ENCODE measurements at regions not wholly inside any gene's neighbourhood (a gene's known extent, or its start where the extent isn't known, plus 50 kb on each side); places are given as distances from the start of the nearest gene placed in this dataset.

DNA sequence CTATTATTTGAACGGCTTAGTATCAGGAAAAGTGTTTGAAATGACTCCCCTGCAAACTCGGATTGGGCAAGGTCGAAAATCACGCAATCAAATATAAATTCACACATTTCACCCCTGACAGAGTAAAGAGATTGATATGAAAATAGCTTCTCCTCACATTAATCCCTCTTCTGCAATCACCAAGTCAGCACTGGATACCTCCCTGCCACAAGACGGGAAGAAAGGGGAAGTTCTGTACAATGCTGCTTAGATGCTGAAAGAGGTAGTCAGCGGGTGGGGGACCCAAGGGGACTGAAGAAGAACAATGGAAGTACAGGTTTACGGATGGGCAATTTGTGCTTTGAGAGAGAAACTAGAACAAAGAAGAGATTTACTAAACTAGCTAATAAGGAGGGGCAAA is 72.0 kb upstream of the ANK3 start:
- Histone ChIP-seq H3K4me3 (ENCODE audit: low read length) (no peak overlapping the region), H3K36me3 (replicated peaks; ENCODE audit: low read depth, low read length) (no peaks in the 10 kb centered on the region), H3K27ac (ENCODE audit: low read length) (no peak overlapping the region), H4K20me1 (ENCODE audit: insufficient read depth, low read length) (no peaks in the 10 kb centered on the region), H3K4me2 (ENCODE audit: low read length) (no peak overlapping the region), H2AFZ (ENCODE audit: low read depth, low read length) (no peak overlapping the region), H3K27me3 (ENCODE audit: low read depth, low read length) (no peaks in the 10 kb centered on the region), H3K4me1 (ENCODE audit: low read length) (no peaks in the 10 kb centered on the region; the same call in 1 of the 2 replicates), H3K79me2 (ENCODE audit: low read length) (no peaks in the 10 kb centered on the region), H3K9ac (ENCODE audit: low read length) (no peak overlapping the region), H3K9me3 (ENCODE audit: insufficient read depth, low read length) (no peaks in the 10 kb centered on the region)
- no peak for TF ChIP-seq EZH2phosphoT487 (IDR thresholded peaks at IDR 0.05; ENCODE audit: low read depth)
- TF ChIP-seq, protein P1, sequence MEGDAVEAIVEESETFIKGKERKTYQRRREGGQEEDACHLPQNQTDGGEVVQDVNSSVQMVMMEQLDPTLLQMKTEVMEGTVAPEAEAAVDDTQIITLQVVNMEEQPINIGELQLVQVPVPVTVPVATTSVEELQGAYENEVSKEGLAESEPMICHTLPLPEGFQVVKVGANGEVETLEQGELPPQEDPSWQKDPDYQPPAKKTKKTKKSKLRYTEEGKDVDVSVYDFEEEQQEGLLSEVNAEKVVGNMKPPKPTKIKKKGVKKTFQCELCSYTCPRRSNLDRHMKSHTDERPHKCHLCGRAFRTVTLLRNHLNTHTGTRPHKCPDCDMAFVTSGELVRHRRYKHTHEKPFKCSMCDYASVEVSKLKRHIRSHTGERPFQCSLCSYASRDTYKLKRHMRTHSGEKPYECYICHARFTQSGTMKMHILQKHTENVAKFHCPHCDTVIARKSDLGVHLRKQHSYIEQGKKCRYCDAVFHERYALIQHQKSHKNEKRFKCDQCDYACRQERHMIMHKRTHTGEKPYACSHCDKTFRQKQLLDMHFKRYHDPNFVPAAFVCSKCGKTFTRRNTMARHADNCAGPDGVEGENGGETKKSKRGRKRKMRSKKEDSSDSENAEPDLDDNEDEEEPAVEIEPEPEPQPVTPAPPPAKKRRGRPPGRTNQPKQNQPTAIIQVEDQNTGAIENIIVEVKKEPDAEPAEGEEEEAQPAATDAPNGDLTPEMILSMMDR (IDR thresholded peaks at IDR 0.05; ENCODE audit: low read depth, low read length): no peak

DNA sequence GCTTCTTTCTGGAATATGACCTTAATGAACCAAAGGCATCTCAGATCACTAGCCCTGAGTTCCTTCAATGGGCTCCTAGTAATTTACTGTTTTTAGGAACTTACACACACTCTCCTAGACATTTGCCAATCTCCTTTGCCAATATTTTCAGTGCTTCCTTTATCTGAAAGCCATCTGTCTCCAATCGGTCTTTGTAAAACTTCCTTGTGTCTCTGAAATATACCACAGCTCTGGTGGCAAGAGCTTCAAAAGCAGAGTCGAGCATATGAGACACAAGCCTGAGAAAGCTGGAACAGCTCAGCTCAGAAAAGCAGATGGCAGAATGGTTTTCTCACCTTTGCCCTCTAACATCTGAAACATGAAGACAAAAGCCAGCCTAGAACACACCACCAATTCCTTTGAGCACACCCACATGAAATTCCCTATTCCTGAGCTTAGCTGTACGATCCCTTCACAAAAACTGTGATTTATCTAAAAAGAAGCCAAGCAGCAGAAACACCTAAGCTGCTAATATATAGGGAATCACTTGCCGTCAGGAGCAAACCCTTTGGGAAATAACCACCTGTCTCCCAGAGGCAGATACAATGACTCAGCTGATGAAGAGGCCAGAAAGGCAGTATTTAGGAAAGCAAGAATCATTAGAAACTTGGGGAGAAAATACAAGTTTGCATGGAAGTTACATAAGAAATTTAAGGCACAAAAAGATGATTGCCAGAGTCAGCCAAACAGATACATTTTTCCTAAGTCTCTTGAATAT is 70.2 kb upstream of the ANK3 start:
- Histone ChIP-seq H3K9me3 (ENCODE audit: insufficient read depth, low read length) (no peaks in the 10 kb centered on the region), H3K9ac (ENCODE audit: low read length) (no peak overlapping the region), H3K4me1 (ENCODE audit: low read length) (no peaks in the 10 kb centered on the region; the same call in 1 of the 2 replicates), H3K4me3 (ENCODE audit: low read length) (no peak overlapping the region), H3K79me2 (ENCODE audit: low read length) (no peaks in the 10 kb centered on the region), H3K27ac (ENCODE audit: low read length) (no peak overlapping the region), H3K27me3 (ENCODE audit: low read depth, low read length) (no peaks in the 10 kb centered on the region), H3K36me3 (replicated peaks; ENCODE audit: low read depth, low read length) (no peaks in the 10 kb centered on the region), H3K4me2 (ENCODE audit: low read length) (no peak overlapping the region), H4K20me1 (ENCODE audit: insufficient read depth, low read length) (no peaks in the 10 kb centered on the region), H2AFZ (ENCODE audit: low read depth, low read length) (no peak overlapping the region)
- TF ChIP-seq, protein P1 (IDR thresholded peaks at IDR 0.05; ENCODE audit: low read depth, low read length): no peak
- TF ChIP-seq EZH2phosphoT487 (IDR thresholded peaks at IDR 0.05; ENCODE audit: low read depth): no peak

DNA sequence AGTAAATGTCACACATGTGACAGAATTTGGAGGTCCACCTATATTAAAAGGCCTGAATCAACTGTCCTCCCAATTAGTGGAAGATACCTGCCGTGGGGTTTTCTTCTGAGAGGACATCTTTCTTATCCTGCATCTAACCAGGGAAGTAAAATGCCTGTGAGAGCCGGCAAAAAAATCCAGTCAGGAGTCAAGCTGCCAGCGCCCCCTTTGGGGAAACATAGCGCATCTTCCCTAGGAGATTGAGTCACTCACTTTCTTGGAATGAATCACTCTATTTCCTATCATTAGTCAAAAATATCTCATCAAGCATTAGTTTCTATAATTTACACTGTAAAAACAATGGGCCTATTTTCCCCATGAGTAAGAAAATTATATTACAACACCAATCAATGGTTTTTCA is 66.4 kb upstream of the ANK3 start:
- H3K36me3 ChIP-seq (replicated peaks; ENCODE audit: low read depth, low read length): no peaks in the 10 kb centered on the region
- H3K4me2 ChIP-seq (ENCODE audit: low read length): no peak overlapping the region
- H3K27me3 ChIP-seq (ENCODE audit: low read depth, low read length): no peaks in the 10 kb centered on the region; the same call in 1 of the 2 replicates
- no peak overlapping the region for H2AFZ ChIP-seq (ENCODE audit: low read depth, low read length)
- H4K20me1 ChIP-seq (ENCODE audit: insufficient read depth, low read length): no peaks in the 10 kb centered on the region
- no peak overlapping the region for H3K4me3 ChIP-seq (ENCODE audit: low read length)
- peaks cover 16% of the 10 kb centered on the region for H3K4me1 ChIP-seq (ENCODE audit: low read length)
- TF ChIP-seq EZH2phosphoT487 (IDR thresholded peaks at IDR 0.05; ENCODE audit: low read depth): no peak
- TF ChIP-seq, protein P1 (IDR thresholded peaks at IDR 0.05; ENCODE audit: low read depth, low read length): no peak; the same call in 1 of the 2 replicates
- H3K9me3 ChIP-seq (ENCODE audit: insufficient read depth, low read length): no peaks in the 10 kb centered on the region
- no peak overlapping the region for H3K9ac ChIP-seq (ENCODE audit: low read length)
- no peaks in the 10 kb centered on the region for H3K79me2 ChIP-seq (ENCODE audit: low read length)
- no peak overlapping the region for H3K27ac ChIP-seq (ENCODE audit: low read length)

- peaks cover 16% of the 10 kb centered on the region for H3K4me1 ChIP-seq (ENCODE audit: low read length)
- no peaks in the 10 kb centered on the region for H3K9me3 ChIP-seq (ENCODE audit: insufficient read depth, low read length)
- no peak for TF ChIP-seq EZH2phosphoT487 (IDR thresholded peaks at IDR 0.05; ENCODE audit: low read depth)
- TF ChIP-seq, protein P1 (IDR thresholded peaks at IDR 0.05; ENCODE audit: low read depth, low read length): no peak
Measured at GRCh38 chr10:60454336-60454735, 64.7 kb upstream of the ANK3 start.

More at GRCh38 chr10:60454336-60454735, 64.7 kb upstream of the ANK3 start:
- Histone ChIP-seq H3K4me3 (ENCODE audit: low read length) (no peak overlapping the region), H3K9ac (ENCODE audit: low read length) (no peak overlapping the region), H3K79me2 (ENCODE audit: low read length) (no peaks in the 10 kb centered on the region), H2AFZ (ENCODE audit: low read depth, low read length) (no peak overlapping the region), H3K36me3 (replicated peaks; ENCODE audit: low read depth, low read length) (no peaks in the 10 kb centered on the region), H3K4me2 (ENCODE audit: low read length) (no peak overlapping the region), H3K27me3 (ENCODE audit: low read depth, low read length) (no peaks in the 10 kb centered on the region; the same call in 1 of the 2 replicates), H4K20me1 (ENCODE audit: insufficient read depth, low read length) (no peaks in the 10 kb centered on the region), H3K27ac (ENCODE audit: low read length) (no peak overlapping the region)
